ENCODE measurements at regions not wholly inside any gene's neighbourhood (a gene's known extent, or its start where the extent isn't known, plus 50 kb on each side); places are given as distances from the start of the nearest gene placed in this dataset.

DNA sequence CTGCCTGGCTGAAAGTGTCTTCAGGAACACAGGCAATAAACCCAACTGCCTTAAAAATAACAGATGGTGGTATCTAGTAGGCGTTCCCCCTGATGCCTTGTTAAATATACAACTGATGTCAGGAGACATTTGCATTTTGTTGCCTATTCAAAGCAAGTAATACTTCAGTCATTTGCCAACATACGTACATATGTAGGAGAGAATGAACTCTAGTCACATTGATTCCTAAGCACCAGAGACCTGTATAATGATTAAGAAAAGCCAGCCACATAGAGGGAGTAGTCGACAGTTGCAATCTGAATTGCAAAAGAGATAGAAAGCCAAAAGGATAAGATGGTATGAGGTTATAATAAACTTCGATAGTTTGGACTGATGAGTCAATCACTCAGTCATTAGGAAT is 191.0 kb upstream of the EMCN start:
- no peak for ATAC-seq
- no peak overlapping the region for H3K27ac ChIP-seq
- H3K36me3 ChIP-seq (ENCODE audit: insufficient read depth in 1 of 2, low read depth in 1 of 2) = no peaks in the 10 kb centered on the region
- WGBS, 3 donors = 70 to 73% (median 70%) methylated on average over 4 of the region's 4 CpGs
- no peaks in the 10 kb centered on the region for H3K4me1 ChIP-seq
- intact Hi-C loops (cut with DNase I) = no loop called here
- H3K27me3 ChIP-seq (ENCODE audit: insufficient read depth in 3 of 3, low read length in 2 of 3) = no peaks in the 10 kb centered on the region
- no peak for DNase-seq
- H3K9me3 ChIP-seq = no peaks in the 10 kb centered on the region
- H3K4me3 ChIP-seq = no peak overlapping the region
- TF ChIP-seq CTCF (IDR thresholded peaks at IDR 0.05) = no peak

DNA sequence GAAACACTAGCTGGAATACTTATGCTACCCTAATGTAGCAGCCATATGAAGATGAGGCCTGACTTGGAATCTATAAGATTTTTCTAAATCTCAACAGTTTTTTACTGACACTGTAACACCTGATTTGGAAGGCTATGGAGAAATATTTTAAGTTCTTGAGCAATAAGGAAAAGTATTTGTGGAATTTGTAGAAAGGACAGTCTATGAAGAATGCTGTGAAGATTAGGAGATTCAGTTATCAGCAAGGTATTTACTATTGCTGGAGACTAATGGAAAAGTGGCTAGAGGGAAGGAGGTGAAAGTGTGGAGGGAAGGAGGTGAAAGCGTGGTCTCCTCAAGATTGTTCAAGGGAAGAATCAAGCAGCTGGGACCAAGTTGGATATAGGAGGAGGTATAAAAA is 190.0 kb upstream of the EMCN start:
- intact Hi-C loops (cut with DNase I) = no loop called here
- no peak for ATAC-seq
- Histone ChIP-seq H3K4me1 (no peaks in the 10 kb centered on the region), H3K4me3 (no peak overlapping the region), H3K27me3 (ENCODE audit: insufficient read depth in 3 of 3, low read length in 2 of 3) (no peaks in the 10 kb centered on the region), H3K9me3 (no peaks in the 10 kb centered on the region), H3K36me3 (ENCODE audit: insufficient read depth in 1 of 2, low read depth in 1 of 2) (no peaks in the 10 kb centered on the region), H3K27ac (no peak overlapping the region)
- no peak for DNase-seq
- 96 to 100% (median 98%) methylated on average over 1 of the region's 1 CpG for WGBS, 3 donors
- no peak for TF ChIP-seq CTCF (IDR thresholded peaks at IDR 0.05)

GRCh38 chr4:100696531-100696930 is 178.7 kb upstream of the EMCN start:
- no peak for TF ChIP-seq CTCF (IDR thresholded peaks at IDR 0.05)
- ATAC-seq (no peak), DNase-seq (no peak)
- no peak overlapping the region for H3K4me3 ChIP-seq
- no peaks in the 10 kb centered on the region for H3K4me1 ChIP-seq
- 55 to 63% (median 62%) methylated on average over 4 of the region's 4 CpGs for WGBS, 3 donors
- H3K36me3 ChIP-seq (ENCODE audit: insufficient read depth in 1 of 2, low read depth in 1 of 2) = no peaks in the 10 kb centered on the region
- H3K27me3 ChIP-seq (ENCODE audit: insufficient read depth in 3 of 3, low read length in 2 of 3) = no peaks in the 10 kb centered on the region
- no peak overlapping the region for H3K27ac ChIP-seq
- intact Hi-C loops (cut with DNase I) = no loop called here
- no peaks in the 10 kb centered on the region for H3K9me3 ChIP-seq

DNA sequence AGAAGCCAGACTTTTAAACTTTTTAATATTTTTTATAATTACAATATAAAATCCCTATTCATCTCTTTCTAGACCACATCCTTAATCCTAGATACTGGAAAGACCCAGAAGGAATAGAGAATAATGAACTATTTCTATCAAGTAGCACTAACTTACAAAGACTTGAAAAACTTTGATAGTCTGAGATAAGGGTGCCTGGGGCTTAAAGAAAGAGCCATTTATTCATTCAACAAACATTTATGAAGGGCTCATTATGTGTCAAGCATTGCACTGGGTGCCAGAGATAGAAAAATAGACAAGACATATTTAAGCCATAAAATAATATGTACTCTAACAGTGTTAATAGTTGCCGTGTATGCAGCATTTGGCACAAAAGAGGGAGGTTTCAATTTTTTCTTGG is 178.0 kb upstream of the EMCN start:
- Histone ChIP-seq H3K4me1 (no peaks in the 10 kb centered on the region), H3K27ac (no peak overlapping the region), H3K36me3 (ENCODE audit: insufficient read depth in 1 of 2, low read depth in 1 of 2) (no peaks in the 10 kb centered on the region), H3K9me3 (no peaks in the 10 kb centered on the region), H3K4me3 (no peak overlapping the region), H3K27me3 (ENCODE audit: insufficient read depth in 3 of 3, low read length in 2 of 3) (no peaks in the 10 kb centered on the region)
- WGBS, 3 donors = 62 to 65% (median 64%) methylated on average over 1 of the region's 1 CpG
- ATAC-seq (no peak), DNase-seq (no peak)
- intact Hi-C loops (cut with DNase I) = no loop called here
- TF ChIP-seq CTCF (IDR thresholded peaks at IDR 0.05) = no peak

GRCh38 chr4:100695039-100695654 is 177.3 kb upstream of the EMCN start:
- H3K9me3 ChIP-seq = no peaks in the 10 kb centered on the region
- H3K4me1 ChIP-seq = no peaks in the 10 kb centered on the region
- DNase-seq (no peak), ATAC-seq (no peak)
- no peaks in the 10 kb centered on the region for H3K36me3 ChIP-seq (ENCODE audit: insufficient read depth in 1 of 2, low read depth in 1 of 2)
- no peak for TF ChIP-seq CTCF (IDR thresholded peaks at IDR 0.05)
- no peaks in the 10 kb centered on the region for H3K27me3 ChIP-seq (ENCODE audit: insufficient read depth in 3 of 3, low read length in 2 of 3)
- WGBS, 3 donors = 66 to 74% (median 67%) methylated on average over 3 of the region's 3 CpGs
- H3K27ac ChIP-seq = no peak overlapping the region
- H3K4me3 ChIP-seq = no peak overlapping the region
- intact Hi-C loops (cut with DNase I) = no loop called here

Data from psoas muscle (tissue), 7 donors.